PFSK-1 (cell line): ENCODE measurements at regions not wholly inside any gene's neighbourhood (a gene's known extent, or its start where the extent isn't known, plus 50 kb on each side); places are given as distances from the start of the nearest gene placed in this dataset.

Source experiments
- POLR2AphosphoS5 ChIP-seq: IDR thresholded peaks from 2 replicates; pipeline ENCODE4 v1.6.1; 2012; ENCODE audit warnings: low read depth, mild to moderate bottlenecking, control low read depth, low read length, moderate library complexity
- REST ChIP-seq, 2 experiments: IDR thresholded peaks; 2 replicates each; pipeline versions ENCODE4 v1.6.1 to v1.8.0; 2011 to 2012; ENCODE audit warnings: low read depth in 2 of 2, low read length in 2 of 2, control low read depth in 1 of 2, inconsistent platforms in 1 of 2, mild to moderate bottlenecking in 1 of 2, moderate library complexity in 1 of 2; ENCODE audit not compliant: insufficient read depth in 1 of 2

GRCh38 chrX:39840133-39840532, 257.6 kb downstream of the BCOR start:
- TF ChIP-seq POLR2AphosphoS5 (no peak), REST (IDR thresholded peaks at IDR 0.05; ENCODE audit: insufficient read depth in 1 of 2, low read depth in 2 of 2, low read length in 2 of 2) (no peak)
